OCI-LY1 (cell line): ENCODE measurements at regions not wholly inside any gene's neighbourhood (a gene's known extent, or its start where the extent isn't known, plus 50 kb on each side); places are given as distances from the start of the nearest gene placed in this dataset.

ENCODE experiments used
- EZH2 ChIP-seq: fragments of 200-600 bp; sonication (generic), shearing (Covaris generic); IDR thresholded peaks from 2 replicates; pipeline ENCODE4 v1.8.0; 2017; ENCODE audit warnings: borderline replicate concordance, mixed run types, mild to moderate bottlenecking, antibody characterized with exemption, low read length, moderate library complexity, mixed read lengths
- TF ChIP-seq, protein P1 (sequence below): fragments of 200-600 bp; sonication (generic), shearing (Covaris generic); IDR thresholded peaks from 2 replicates; pipeline ENCODE4 v1.5.1; 2017; ENCODE audit warnings: mild to moderate bottlenecking, antibody characterized with exemption, low read length, moderate library complexity, mixed read lengths

DNA sequence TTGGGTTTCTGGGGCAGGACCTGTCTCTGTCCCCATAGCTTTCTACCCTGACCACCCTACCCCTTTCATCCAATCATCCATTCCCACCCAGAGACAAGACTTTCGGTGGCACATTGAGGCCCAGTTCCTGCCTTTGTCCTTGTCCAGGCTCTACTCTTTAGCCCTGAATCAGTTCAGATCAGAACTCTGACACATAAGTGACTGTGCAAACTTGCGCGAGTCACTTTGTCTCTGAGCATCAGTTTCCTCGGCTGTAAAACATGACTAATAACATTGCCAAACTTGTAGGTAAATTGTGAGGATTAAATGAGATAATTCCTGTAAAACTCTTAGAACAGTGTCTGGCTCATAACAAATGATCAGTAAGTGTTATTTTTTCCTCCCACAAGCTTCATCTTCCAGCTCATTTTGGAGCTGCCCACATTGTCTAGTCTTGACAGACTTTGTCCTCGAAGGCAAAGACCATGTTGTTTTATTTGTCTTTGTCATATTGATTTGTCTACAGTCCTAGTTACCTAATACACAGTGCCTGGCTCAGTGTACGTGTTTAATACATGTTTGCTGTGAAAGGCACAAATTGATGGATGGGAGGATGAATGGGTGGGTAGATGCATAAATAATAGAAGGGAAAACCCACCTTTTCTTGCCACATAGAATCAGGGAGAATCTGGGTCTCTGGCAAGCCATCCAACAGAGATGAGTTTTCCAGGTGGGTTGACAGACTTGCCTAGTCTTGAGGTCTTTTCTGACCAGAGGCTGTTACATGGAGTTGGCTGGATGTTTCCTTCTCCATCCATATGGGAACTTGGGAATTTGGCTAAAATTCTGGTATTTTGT, 262.9 kb downstream of the OMA1 start:
- TF ChIP-seq, protein P1, sequence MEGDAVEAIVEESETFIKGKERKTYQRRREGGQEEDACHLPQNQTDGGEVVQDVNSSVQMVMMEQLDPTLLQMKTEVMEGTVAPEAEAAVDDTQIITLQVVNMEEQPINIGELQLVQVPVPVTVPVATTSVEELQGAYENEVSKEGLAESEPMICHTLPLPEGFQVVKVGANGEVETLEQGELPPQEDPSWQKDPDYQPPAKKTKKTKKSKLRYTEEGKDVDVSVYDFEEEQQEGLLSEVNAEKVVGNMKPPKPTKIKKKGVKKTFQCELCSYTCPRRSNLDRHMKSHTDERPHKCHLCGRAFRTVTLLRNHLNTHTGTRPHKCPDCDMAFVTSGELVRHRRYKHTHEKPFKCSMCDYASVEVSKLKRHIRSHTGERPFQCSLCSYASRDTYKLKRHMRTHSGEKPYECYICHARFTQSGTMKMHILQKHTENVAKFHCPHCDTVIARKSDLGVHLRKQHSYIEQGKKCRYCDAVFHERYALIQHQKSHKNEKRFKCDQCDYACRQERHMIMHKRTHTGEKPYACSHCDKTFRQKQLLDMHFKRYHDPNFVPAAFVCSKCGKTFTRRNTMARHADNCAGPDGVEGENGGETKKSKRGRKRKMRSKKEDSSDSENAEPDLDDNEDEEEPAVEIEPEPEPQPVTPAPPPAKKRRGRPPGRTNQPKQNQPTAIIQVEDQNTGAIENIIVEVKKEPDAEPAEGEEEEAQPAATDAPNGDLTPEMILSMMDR: no peak
- TF ChIP-seq EZH2: no peak
